MM.1S (cell line): ENCODE measurements at regions not wholly inside any gene's neighbourhood (a gene's known extent, or its start where the extent isn't known, plus 50 kb on each side); places are given as distances from the start of the nearest gene placed in this dataset.

ENCODE experiments used
- CTCF ChIP-seq: fragments of 300-600 bp; sonication (generic); IDR thresholded peaks from 2 replicates; pipeline ENCODE4 v1.5.1; 2016; ENCODE audit warnings: antibody characterized with exemption, low read length, mixed read lengths
- EZH2 ChIP-seq: fragments of 300-600 bp; sonication (generic); optimal IDR thresholded peaks from 2 replicates; pipeline ENCODE3; 2017; ENCODE audit warnings: low read depth, mild to moderate bottlenecking, antibody characterized with exemption, low read length, mixed read lengths

GRCh38 chr2:142693171-142693950 lies 184.1 kb upstream of the KYNU start:
- TF ChIP-seq CTCF: no peak
- TF ChIP-seq EZH2: no peak
